ENCODE measurements at regions not wholly inside any gene's neighbourhood (a gene's known extent, or its start where the extent isn't known, plus 50 kb on each side); places are given as distances from the start of the nearest gene placed in this dataset.

DNA sequence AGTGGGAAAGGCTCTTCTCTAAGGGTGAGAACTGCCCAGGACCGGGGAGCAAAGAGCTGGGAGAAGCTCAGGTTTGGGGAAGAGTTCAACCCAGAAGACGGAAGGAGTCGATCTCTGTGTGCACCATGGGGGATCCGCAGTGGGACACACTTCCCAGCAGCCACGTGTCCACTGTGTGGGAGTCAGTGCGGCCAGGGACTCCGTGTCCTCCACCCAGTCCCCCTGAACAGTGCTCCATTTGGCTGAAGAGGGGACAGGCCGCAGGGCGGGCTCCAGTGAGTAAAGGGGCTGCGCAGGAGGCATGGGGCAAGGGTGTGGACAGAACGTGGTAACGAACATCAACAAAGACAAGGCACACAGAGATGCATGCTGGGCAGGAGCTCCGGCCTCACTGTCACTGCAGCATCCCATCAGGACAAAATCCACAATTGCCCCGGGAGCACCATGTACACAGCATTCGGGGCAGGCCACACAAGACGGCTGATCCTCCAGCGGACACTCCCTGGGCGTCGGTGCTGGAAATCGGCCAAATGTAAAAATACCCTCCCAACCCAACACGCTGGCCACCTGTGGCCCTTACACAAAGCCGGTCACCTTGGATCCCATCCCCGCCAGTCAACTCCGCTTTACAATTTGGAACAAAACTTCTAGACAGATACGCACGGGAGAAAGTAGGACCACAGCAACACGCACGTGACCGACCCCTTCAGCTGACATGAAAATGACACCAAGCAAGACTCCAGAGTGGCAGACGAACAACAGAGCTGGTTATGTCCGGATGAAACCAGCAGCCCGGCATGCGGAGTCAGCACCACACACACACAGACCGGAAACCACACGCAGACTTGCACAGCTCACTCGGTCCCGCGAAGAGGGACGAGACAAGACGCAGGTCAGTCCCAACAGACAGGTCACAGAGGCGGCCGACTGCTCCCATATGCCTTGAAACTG lies 366.8 kb downstream of the SHANK2 start:
- no peak overlapping the region for H2AFZ ChIP-seq
- no peaks in the 10 kb centered on the region for H3K36me3 ChIP-seq (replicated peaks; ENCODE audit: insufficient read depth, low read depth)
- no peaks in the 10 kb centered on the region for H3K27me3 ChIP-seq
- H3K4me1 ChIP-seq (ENCODE audit: insufficient read depth): no peaks in the 10 kb centered on the region
- H3K9me2 ChIP-seq (replicated peaks; ENCODE audit: insufficient read depth): no peaks in the 10 kb centered on the region
- 81% methylated on average over 42 of the region's 42 CpGs for WGBS (ENCODE audit: low lambda C conversion rate, missing lambda C conversion rate)
- H3K79me2 ChIP-seq: no peaks in the 10 kb centered on the region
- H3K4me3 ChIP-seq: no peak overlapping the region
- no peak overlapping the region for H3K27ac ChIP-seq
- no peak overlapping the region for H3K4me2 ChIP-seq
- TF ChIP-seq, protein P1, sequence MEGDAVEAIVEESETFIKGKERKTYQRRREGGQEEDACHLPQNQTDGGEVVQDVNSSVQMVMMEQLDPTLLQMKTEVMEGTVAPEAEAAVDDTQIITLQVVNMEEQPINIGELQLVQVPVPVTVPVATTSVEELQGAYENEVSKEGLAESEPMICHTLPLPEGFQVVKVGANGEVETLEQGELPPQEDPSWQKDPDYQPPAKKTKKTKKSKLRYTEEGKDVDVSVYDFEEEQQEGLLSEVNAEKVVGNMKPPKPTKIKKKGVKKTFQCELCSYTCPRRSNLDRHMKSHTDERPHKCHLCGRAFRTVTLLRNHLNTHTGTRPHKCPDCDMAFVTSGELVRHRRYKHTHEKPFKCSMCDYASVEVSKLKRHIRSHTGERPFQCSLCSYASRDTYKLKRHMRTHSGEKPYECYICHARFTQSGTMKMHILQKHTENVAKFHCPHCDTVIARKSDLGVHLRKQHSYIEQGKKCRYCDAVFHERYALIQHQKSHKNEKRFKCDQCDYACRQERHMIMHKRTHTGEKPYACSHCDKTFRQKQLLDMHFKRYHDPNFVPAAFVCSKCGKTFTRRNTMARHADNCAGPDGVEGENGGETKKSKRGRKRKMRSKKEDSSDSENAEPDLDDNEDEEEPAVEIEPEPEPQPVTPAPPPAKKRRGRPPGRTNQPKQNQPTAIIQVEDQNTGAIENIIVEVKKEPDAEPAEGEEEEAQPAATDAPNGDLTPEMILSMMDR (IDR thresholded peaks at IDR 0.05; ENCODE audit: poor library complexity): no peak
- no peak for TF ChIP-seq EZH2 (IDR thresholded peaks at IDR 0.05; ENCODE audit: borderline replicate concordance)
- TF ChIP-seq EZH2phosphoT487 (IDR thresholded peaks at IDR 0.05; ENCODE audit: low read depth, severe bottlenecking, unreplicated experiment): no peak
- no peaks in the 10 kb centered on the region for H4K20me1 ChIP-seq (ENCODE audit: insufficient read depth, poor library complexity, severe bottlenecking)
- H3K9me3 ChIP-seq (ENCODE audit: low read depth): no peaks in the 10 kb centered on the region
- DNase-seq (ENCODE audit: low spot score): no peak

DNA sequence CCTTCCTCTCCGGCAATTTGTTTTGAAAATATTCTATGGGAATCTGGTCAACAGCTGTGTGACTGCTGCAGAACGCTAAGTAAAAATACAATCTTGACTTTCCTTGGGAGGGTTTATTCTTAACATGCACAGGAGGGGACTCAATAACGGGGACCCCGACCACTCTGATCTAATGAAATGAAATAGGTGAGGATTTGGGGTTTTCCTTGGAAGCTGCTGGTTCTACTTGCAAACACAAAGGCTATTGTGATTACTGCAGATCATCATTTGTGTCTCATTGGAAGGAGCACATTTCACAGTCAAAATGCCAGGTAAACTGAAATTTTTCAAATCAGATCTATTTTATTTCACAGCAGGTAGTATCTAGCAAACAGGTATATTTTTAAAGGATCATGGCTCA lies 366.1 kb downstream of the SHANK2 start:
- TF ChIP-seq, protein P1 (IDR thresholded peaks at IDR 0.05; ENCODE audit: poor library complexity): no peak
- TF ChIP-seq EZH2 (IDR thresholded peaks at IDR 0.05; ENCODE audit: borderline replicate concordance): no peak
- TF ChIP-seq EZH2phosphoT487 (IDR thresholded peaks at IDR 0.05; ENCODE audit: low read depth, severe bottlenecking, unreplicated experiment): no peak
- H3K9me2 ChIP-seq (replicated peaks; ENCODE audit: insufficient read depth): no peaks in the 10 kb centered on the region
- no peak overlapping the region for H3K4me3 ChIP-seq
- no peaks in the 10 kb centered on the region for H3K79me2 ChIP-seq
- no peaks in the 10 kb centered on the region for H3K27me3 ChIP-seq
- no peak for DNase-seq (ENCODE audit: low spot score)
- no peak overlapping the region for H2AFZ ChIP-seq
- H3K4me1 ChIP-seq (ENCODE audit: insufficient read depth): no peaks in the 10 kb centered on the region
- 74% methylated on average over 4 of the region's 4 CpGs for WGBS (ENCODE audit: low lambda C conversion rate, missing lambda C conversion rate)
- H4K20me1 ChIP-seq (ENCODE audit: insufficient read depth, poor library complexity, severe bottlenecking): no peaks in the 10 kb centered on the region
- no peaks in the 10 kb centered on the region for H3K36me3 ChIP-seq (replicated peaks; ENCODE audit: insufficient read depth, low read depth)
- no peak overlapping the region for H3K4me2 ChIP-seq
- H3K27ac ChIP-seq: no peak overlapping the region
- no peaks in the 10 kb centered on the region for H3K9me3 ChIP-seq (ENCODE audit: low read depth)

DNA sequence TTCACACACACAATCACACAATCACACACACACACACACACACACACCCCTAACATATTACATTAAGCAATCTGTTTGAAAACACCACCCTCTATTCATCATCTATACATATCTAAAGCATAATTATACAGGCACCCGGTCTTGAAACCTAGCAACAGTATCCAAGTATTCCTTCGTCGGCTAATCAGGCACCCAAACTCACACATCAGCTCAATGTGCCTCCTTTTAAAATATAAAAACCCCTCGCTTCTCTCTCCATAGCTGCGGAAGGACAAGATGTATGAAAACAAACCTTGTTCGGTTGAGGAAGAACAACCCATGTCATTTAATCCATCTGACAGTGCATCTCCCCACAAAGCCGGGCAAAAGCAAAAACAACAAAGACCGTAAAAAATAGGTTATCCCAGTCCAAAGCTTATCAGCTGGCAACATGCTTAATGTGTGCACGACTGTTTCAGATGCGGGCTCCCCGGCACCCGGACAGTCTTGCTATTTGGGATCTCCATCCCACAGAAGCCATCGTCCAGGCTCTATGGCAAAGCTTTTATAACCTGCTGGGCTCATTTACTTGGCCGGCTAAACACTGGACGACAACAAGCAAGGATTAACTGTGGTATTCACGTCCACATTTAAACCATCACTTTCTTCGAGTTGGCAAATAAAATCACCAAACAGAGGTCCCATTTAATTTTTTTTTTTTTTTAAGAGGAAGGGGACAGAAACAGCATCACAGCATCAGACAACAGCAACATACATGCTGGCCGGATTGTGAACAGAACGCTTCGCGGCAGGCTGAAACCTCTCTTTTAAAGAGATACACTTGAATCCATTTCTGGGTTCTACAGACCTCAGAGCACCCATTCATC lies 365.5 kb downstream of the SHANK2 start:
- no peaks in the 10 kb centered on the region for H3K79me2 ChIP-seq
- WGBS (ENCODE audit: low lambda C conversion rate, missing lambda C conversion rate): 82% methylated on average over 21 of the region's 21 CpGs
- H2AFZ ChIP-seq: no peak overlapping the region
- no peak for DNase-seq (ENCODE audit: low spot score)
- H3K4me1 ChIP-seq (ENCODE audit: insufficient read depth): no peaks in the 10 kb centered on the region
- TF ChIP-seq EZH2phosphoT487 (IDR thresholded peaks at IDR 0.05; ENCODE audit: low read depth, severe bottlenecking, unreplicated experiment) (no peak), EZH2 (IDR thresholded peaks at IDR 0.05; ENCODE audit: borderline replicate concordance) (no peak)
- TF ChIP-seq, protein P1 (IDR thresholded peaks at IDR 0.05; ENCODE audit: poor library complexity): no peak
- no peak overlapping the region for H3K4me3 ChIP-seq
- H4K20me1 ChIP-seq (ENCODE audit: insufficient read depth, poor library complexity, severe bottlenecking): no peaks in the 10 kb centered on the region
- no peaks in the 10 kb centered on the region for H3K27me3 ChIP-seq
- no peaks in the 10 kb centered on the region for H3K9me2 ChIP-seq (replicated peaks; ENCODE audit: insufficient read depth)
- H3K27ac ChIP-seq: no peak overlapping the region
- no peak overlapping the region for H3K4me2 ChIP-seq
- H3K9me3 ChIP-seq (ENCODE audit: low read depth): no peaks in the 10 kb centered on the region
- no peaks in the 10 kb centered on the region for H3K36me3 ChIP-seq (replicated peaks; ENCODE audit: insufficient read depth, low read depth)
